Gastroesophageal sphincter (tissue), 3 donors: ENCODE measurements at regions not wholly inside any gene's neighbourhood (a gene's known extent, or its start where the extent isn't known, plus 50 kb on each side); places are given as distances from the start of the nearest gene placed in this dataset.

ENCODE experiments used
- POLR2A ChIP-seq, 2 donors: fragments of 450-650 bp; IDR thresholded peaks; one replicate each; pipeline ENCODE4 v1.6.1; 2017; ENCODE audit warnings: antibody characterized with exemption in 2 of 2, mild to moderate bottlenecking in 2 of 2, moderate library complexity in 1 of 2
- TF ChIP-seq, protein P1 (sequence below), 4 experiments: fragments of 200-600 bp in 2 of 4; fragments of 450-650 bp in 2 of 4; sonication (generic) in 1 of 4; IDR thresholded peaks; one replicate each; pipeline ENCODE4 v1.5.1; 2017 to 2019; ENCODE audit warnings: antibody characterized with exemption in 4 of 4, mild to moderate bottlenecking in 2 of 4, moderate library complexity in 2 of 4

GRCh38 chr10:36464291-36464690 lies 661.1 kb upstream of the ANKRD30A start:
- no peak for TF ChIP-seq POLR2A (IDR thresholded peaks at IDR 0.05)
- TF ChIP-seq, protein P1, sequence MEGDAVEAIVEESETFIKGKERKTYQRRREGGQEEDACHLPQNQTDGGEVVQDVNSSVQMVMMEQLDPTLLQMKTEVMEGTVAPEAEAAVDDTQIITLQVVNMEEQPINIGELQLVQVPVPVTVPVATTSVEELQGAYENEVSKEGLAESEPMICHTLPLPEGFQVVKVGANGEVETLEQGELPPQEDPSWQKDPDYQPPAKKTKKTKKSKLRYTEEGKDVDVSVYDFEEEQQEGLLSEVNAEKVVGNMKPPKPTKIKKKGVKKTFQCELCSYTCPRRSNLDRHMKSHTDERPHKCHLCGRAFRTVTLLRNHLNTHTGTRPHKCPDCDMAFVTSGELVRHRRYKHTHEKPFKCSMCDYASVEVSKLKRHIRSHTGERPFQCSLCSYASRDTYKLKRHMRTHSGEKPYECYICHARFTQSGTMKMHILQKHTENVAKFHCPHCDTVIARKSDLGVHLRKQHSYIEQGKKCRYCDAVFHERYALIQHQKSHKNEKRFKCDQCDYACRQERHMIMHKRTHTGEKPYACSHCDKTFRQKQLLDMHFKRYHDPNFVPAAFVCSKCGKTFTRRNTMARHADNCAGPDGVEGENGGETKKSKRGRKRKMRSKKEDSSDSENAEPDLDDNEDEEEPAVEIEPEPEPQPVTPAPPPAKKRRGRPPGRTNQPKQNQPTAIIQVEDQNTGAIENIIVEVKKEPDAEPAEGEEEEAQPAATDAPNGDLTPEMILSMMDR (IDR thresholded peaks at IDR 0.05), result no peak
